ENCODE measurements at regions not wholly inside any gene's neighbourhood (a gene's known extent, or its start where the extent isn't known, plus 50 kb on each side); places are given as distances from the start of the nearest gene placed in this dataset.
"Not testable (repeated sequence)": the region's sequence is repeated elsewhere in the genome, so short reads cannot be mapped to it uniquely, and the experiment has no call there.

- no peak for DNase-seq (ENCODE audit: low read depth in 4 of 4, low spot score in 3 of 4)
Measured at GRCh38 chr13:89380101-89380500, 1708.9 kb downstream of the SLITRK5 start.

DNA sequence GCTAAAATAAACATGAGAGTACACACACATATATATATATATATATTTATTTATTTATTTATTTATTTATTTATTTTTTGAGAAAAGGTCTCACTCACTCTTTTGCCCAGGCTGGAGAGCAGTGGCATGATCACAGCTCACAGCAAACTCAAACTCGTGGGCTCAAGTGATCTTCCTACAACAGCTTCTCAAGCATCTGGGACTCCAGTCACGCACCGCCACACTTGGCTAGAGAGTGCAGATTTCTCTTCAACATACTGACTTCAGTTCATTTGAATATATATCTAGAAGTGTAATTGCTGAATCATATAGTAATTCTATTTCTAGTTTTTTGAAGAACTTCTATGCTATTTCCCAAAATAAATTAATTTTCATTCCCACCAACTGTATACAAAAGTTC, 1711.8 kb downstream of the SLITRK5 start:
- DNase-seq (ENCODE audit: low read depth in 4 of 4, low spot score in 3 of 4): no peak

DNA sequence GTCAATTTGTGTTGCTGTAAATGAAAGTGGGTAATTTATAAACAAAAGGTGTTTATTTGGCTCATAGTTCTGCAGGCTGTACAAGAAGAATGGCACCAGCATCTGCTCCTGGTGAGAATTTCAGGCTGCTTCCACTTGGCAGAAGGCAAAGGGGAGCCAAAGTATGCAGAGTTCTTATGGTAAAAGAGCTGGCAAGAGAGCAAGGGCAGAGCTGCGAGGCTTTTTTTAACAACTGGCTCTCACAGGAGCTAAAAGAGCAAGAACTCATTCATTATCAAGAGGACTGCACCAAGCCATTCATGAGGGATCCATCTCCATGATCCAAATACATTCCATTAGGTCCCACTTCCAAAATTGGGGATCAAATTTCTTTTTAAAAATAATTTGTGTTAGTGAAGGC, 1712.7 kb downstream of the SLITRK5 start:
- no peak for DNase-seq (ENCODE audit: low read depth in 4 of 4, low spot score in 3 of 4)

- DNase-seq (ENCODE audit: low read depth in 4 of 4, low spot score in 3 of 4): no peak
Measured at GRCh38 chr13:89393758-89394304, 1722.7 kb downstream of the SLITRK5 start.

DNA sequence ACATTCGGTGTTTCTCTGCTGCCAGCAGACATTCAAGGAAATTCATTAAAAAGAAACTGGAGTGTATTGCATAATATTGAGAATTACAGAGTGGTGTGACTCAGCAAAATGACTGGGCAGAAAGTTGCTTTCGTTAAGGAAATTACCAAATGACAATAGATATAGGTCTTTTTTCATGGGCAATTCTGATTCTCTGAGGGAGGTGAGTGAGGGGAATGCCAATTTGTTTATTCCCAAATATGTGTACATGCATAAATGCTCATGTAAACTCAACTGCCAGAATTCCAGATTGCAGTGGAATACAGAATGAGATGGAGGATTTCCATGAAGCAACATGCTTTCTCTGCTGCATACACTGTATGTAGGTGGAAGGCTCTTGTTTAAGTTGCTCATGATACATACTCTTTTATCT, 1730.1 kb downstream of the SLITRK5 start:
- no peak for DNase-seq (ENCODE audit: low read depth in 4 of 4, low spot score in 3 of 4)

GRCh38 chr13:89402211-89402610, 1731.0 kb downstream of the SLITRK5 start:
- no peak for DNase-seq (ENCODE audit: low read depth in 4 of 4, low spot score in 3 of 4)

GRCh38 chr13:89406096-89406495, 1734.9 kb downstream of the SLITRK5 start:
- DNase-seq (ENCODE audit: low read depth in 4 of 4, low spot score in 3 of 4): not testable (repeated sequence)

GRCh38 chr13:89407357-89407756, 1736.2 kb downstream of the SLITRK5 start:
- DNase-seq (ENCODE audit: low read depth in 4 of 4, low spot score in 3 of 4): no peak

GRCh38 chr13:89432997-89433396, 1761.8 kb downstream of the SLITRK5 start:
- no peak for DNase-seq (ENCODE audit: low read depth in 4 of 4, low spot score in 3 of 4)

DNA sequence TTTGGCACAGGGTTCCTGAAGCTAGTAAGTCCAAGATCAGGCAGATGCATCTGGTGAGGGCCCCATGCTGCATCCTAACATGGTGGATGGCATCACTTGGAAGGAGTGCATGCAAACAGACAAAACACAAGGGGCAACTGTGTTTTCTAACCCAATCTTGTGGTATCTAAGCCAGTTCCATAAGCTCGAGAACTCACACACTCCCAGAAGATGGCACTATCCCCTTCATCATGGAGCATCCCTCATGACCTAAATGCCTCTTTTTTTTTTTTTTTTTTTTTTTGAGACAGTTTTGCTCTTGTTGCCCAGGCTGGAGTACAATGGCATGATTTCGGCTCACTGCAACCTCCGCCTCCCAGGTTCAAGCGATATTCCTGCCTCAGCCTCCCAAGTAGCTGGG, 1763.5 kb downstream of the SLITRK5 start:
- not testable (repeated sequence) for DNase-seq (ENCODE audit: low read depth in 4 of 4, low spot score in 3 of 4)

GRCh38 chr13:89454681-89455080, 1783.5 kb downstream of the SLITRK5 start:
- no peak for DNase-seq (ENCODE audit: low read depth in 4 of 4, low spot score in 3 of 4)

DNA sequence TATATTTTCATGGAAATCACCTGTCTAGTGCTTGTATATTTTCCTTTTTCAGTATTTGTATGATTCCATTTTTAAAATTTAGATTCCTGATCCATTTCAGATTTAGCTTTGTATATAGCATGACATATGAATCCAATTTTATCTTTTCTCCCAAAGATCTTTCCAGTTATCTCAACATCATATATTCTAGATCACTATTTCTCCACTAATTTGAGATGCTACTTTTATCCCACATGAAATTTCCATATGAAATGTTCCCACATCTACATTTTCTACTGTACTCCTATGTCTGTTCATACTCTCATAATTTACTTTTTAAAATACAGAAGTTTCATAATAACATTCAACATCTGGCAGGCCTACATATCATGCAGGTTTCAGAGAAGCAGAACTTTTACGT, 1784.1 kb downstream of the SLITRK5 start:
- DNase-seq (ENCODE audit: low read depth in 4 of 4, low spot score in 3 of 4): no peak

- DNase-seq (ENCODE audit: low read depth in 4 of 4, low spot score in 3 of 4): no peak
Measured at GRCh38 chr13:89455741-89456140, 1784.6 kb downstream of the SLITRK5 start.

DNA sequence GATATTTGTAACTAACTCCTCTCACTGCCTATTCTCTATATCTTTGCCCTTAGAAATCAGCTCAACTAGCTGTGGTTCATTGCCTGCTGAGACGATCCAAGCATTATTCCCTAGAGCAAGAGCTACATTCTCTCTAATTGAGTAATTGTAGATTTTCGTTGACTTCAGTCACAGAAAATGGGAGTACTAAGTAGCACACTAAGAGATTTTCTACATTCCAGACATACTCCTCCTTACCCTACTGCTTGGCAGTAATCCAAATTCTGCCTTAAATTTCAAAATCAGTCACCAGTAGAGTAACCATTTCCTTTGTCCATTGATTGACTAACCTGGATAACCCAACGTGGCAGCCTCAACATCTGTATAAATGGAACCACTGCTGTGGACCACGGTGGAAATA, 1786.8 kb downstream of the SLITRK5 start:
- no peak for DNase-seq (ENCODE audit: low read depth in 4 of 4, low spot score in 3 of 4)

DNA sequence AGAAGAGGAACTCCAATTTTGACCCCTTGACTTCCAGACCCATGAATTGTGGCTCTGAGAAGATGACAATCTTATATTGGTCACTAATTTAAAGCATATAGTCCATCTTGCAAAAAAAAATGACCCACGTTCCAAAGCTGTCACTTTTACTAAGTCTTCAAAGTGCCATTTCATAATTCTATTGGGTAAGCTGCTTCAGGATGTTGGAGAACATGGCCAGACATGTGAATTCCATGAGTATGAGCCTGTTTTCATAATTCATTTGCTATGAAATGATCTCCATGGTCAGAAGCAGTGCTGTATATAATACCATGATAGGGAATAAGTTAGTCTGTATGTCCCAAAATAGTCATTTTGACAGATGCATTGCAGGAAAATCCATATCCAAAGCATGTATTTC, 1787.3 kb downstream of the SLITRK5 start:
- no peak for DNase-seq (ENCODE audit: low read depth in 4 of 4, low spot score in 3 of 4)

DNA sequence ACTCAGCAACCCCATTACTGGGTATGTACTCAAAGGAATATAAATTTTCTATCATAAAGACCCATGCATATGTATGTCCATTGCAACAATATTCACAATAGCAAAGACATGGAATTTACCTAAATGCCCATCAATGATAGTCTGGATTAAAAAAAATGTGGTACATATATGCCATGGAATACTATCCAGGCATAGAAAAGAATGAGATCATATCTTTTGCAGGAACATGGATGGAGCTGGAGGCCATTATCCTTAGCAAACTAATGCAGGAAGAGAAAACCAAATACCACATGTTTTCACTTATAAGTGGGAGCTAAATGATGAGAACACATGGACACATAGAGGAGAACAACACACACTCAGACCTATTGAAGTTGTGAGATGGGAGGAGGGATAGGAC, 1789.7 kb downstream of the SLITRK5 start:
- DNase-seq (ENCODE audit: low read depth in 4 of 4, low spot score in 3 of 4): not testable (repeated sequence)

- DNase-seq (ENCODE audit: low read depth in 4 of 4, low spot score in 3 of 4): no peak
Measured at GRCh38 chr13:89465366-89465765, 1794.2 kb downstream of the SLITRK5 start.

GRCh38 chr13:89468081-89468480, 1796.9 kb downstream of the SLITRK5 start:
- no peak for DNase-seq (ENCODE audit: low read depth in 4 of 4, low spot score in 3 of 4)

- DNase-seq (ENCODE audit: low read depth in 4 of 4, low spot score in 3 of 4): no peak
Measured at GRCh38 chr13:89470901-89471300, 1799.7 kb downstream of the SLITRK5 start.

GRCh38 chr13:89474432-89474831, 1803.3 kb downstream of the SLITRK5 start:
- DNase-seq (ENCODE audit: low read depth in 4 of 4, low spot score in 3 of 4): no peak

- no peak for DNase-seq (ENCODE audit: low read depth in 4 of 4, low spot score in 3 of 4)
Measured at GRCh38 chr13:89486065-89486464, 1814.9 kb downstream of the SLITRK5 start.

GRCh38 chr13:89486709-89487108, 1815.5 kb downstream of the SLITRK5 start:
- DNase-seq (ENCODE audit: low read depth in 4 of 4, low spot score in 3 of 4): no peak

- DNase-seq (ENCODE audit: low read depth in 4 of 4, low spot score in 3 of 4): no peak
Measured at GRCh38 chr13:89490661-89491060, 1819.5 kb downstream of the SLITRK5 start.
